GM12872 (cell line): ENCODE measurements at regions not wholly inside any gene's neighbourhood (a gene's known extent, or its start where the extent isn't known, plus 50 kb on each side); places are given as distances from the start of the nearest gene placed in this dataset.

ENCODE experiments used
- TF ChIP-seq, protein P1 (sequence below): IDR thresholded peaks from 3 replicates; pipeline ENCODE4 v1.5.1; 2011; ENCODE audit warnings: low read depth, mild to moderate bottlenecking, low read length, moderate library complexity; ENCODE audit not compliant: insufficient read depth

DNA sequence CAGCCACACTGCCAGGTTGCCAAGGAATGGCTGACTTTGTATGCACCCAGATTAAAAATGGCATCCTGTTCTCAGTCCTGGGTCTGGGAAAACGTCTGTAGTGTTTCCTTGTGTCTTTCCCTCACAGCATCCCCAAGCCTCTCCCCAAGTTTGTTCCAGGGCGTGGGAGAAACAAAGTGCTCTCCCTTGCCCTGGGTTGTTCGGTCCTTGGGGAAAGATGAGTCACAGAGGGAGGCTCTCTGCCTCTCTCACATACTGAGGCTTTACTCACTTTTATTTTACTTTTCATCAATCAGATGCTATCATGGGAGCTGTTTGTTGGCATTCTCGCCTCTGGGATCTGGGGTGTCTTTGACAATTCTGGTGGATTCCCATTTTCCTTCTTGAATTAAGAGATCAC lies 492.3 kb downstream of the XIRP2 start:
- TF ChIP-seq, protein P1, sequence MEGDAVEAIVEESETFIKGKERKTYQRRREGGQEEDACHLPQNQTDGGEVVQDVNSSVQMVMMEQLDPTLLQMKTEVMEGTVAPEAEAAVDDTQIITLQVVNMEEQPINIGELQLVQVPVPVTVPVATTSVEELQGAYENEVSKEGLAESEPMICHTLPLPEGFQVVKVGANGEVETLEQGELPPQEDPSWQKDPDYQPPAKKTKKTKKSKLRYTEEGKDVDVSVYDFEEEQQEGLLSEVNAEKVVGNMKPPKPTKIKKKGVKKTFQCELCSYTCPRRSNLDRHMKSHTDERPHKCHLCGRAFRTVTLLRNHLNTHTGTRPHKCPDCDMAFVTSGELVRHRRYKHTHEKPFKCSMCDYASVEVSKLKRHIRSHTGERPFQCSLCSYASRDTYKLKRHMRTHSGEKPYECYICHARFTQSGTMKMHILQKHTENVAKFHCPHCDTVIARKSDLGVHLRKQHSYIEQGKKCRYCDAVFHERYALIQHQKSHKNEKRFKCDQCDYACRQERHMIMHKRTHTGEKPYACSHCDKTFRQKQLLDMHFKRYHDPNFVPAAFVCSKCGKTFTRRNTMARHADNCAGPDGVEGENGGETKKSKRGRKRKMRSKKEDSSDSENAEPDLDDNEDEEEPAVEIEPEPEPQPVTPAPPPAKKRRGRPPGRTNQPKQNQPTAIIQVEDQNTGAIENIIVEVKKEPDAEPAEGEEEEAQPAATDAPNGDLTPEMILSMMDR, result no peak

DNA sequence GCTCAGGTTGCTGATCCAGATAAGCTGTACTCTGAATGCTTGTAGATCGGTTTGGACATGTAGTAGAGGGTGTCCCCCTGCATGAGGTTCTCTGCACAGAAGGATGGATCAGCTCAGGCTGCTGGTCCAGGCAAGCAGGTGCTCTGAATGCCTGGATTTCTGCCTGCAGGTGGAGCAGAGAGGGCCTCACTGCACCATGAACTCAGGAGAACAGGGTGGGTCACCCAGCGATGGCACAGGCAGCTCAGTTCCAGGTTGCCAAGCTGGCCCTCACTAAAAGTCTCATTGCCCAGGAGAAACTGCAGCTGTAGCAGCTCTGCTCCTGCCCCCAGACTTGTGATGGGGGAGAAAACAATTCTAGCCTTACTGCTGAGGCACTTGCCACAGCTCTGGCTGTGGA lies 491.8 kb downstream of the XIRP2 start:
- TF ChIP-seq, protein P1, result no peak

DNA sequence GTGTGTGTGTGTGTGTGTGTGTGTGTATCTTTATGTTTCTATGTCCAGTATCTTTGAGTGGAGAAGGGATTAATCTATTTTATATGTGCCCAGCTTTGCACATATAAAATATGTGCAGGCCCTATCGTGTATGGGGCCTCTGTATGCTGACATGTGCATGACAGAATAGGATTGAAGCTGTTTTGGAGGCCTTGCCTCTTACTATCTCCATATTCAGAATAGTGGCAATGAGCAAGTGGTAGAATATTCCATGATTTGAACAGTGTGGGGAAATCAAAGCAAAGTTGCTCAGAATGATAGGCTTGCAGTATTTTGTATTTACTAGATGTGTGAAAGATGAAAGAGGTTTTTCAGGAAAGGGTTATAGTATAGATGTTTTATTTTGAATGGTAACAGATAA lies 480.8 kb downstream of the XIRP2 start:
- TF ChIP-seq, protein P1, result no peak

DNA sequence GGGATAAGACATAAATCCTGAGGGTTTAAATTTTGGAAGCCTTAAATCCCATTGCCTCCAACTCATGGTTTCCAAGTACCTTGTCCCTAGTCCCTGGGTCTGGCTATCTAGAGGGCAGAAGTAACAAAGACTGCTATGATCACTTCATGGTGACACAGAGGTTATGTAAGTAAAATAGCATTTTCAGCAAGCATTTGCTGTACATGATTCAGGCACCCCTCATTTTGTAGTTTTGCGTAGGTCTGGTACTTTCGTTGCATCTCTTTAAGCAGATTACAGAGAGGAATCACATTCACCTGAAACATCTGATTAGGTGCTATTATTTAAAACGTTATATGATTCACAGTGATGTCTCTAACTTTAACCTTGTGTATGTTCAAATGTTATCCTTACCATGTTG lies 480.1 kb downstream of the XIRP2 start:
- TF ChIP-seq, protein P1, result no peak

GRCh38 chr2:167365216-167365615 lies 476.9 kb downstream of the XIRP2 start:
- TF ChIP-seq, protein P1, result no peak

- TF ChIP-seq, protein P1, result no peak
Measured at GRCh38 chr2:167361426-167361825, 473.1 kb downstream of the XIRP2 start.

DNA sequence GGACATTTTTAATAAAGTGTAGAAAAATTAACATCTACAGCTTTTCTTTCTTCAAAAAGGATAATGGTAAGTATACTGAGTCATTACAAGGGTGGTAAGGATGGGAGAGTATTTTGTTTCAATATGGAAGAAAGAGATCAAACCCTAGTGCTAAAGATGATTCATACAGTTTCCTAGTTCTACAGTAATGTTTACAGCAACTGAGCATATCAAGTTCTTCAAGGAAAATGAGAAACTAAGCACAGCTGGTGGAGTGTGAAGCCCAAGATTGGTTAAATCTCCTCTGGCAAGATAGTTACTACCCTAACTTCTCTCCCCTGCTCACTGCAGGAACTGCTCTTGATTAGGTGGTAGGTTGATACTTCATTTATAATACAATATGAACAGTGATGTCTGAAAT lies 467.5 kb downstream of the XIRP2 start:
- TF ChIP-seq, protein P1, result no peak
